Transverse colon (tissue), 4 donors: ENCODE measurements at regions not wholly inside any gene's neighbourhood (a gene's known extent, or its start where the extent isn't known, plus 50 kb on each side); places are given as distances from the start of the nearest gene placed in this dataset.

Source experiments
- EP300 ChIP-seq: sonication (generic); formaldehyde crosslinking; IDR thresholded peaks from one replicate; pipeline ENCODE4 v1.6.1; 2017; ENCODE audit warnings: antibody characterized with exemption, low read depth
- POLR2A ChIP-seq: fragments of 450-650 bp; IDR thresholded peaks from one replicate; pipeline ENCODE4 v1.6.1; 2016; ENCODE audit warnings: antibody characterized with exemption, mild to moderate bottlenecking, moderate library complexity
- POLR2AphosphoS5 ChIP-seq, 3 donors: sonication (generic); formaldehyde crosslinking; IDR thresholded peaks; one replicate each; pipeline ENCODE4 v1.6.1; 2016; ENCODE audit warnings: antibody characterized with exemption in 3 of 3
- TF ChIP-seq, protein P1 (sequence below), 5 experiments: fragments of 200-600 bp in 3 of 5; fragments of 450-650 bp in 2 of 5; sonication (generic) in 3 of 5; IDR thresholded peaks; 1 replicate in 2 of 5; 2 replicates in 3 of 5; pipeline ENCODE4 v1.5.1; 2016 to 2017; ENCODE audit warnings: antibody characterized with exemption in 5 of 5, inconsistent platforms in 3 of 5, mild to moderate bottlenecking in 2 of 5, moderate library complexity in 1 of 5

DNA sequence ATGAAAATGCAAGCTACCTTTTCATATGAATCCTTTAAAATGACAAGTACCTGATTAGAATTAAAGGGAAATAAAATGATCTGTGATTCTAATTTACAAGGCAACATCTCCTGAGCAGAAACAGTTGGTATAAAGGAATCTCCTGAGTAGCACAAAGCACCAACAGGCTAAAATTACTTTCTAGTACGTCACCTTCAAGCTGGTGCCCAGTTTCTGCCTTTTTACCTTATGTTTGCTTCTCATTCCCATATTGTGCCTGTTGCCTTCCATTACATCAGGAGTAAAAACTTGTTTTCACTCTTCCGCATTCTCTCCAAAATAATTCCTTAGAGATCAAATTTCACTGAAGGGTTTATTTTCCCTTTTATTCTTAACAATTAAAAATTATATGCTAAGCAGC lies 587.1 kb upstream of the KCND2 start:
- TF ChIP-seq, protein P1, sequence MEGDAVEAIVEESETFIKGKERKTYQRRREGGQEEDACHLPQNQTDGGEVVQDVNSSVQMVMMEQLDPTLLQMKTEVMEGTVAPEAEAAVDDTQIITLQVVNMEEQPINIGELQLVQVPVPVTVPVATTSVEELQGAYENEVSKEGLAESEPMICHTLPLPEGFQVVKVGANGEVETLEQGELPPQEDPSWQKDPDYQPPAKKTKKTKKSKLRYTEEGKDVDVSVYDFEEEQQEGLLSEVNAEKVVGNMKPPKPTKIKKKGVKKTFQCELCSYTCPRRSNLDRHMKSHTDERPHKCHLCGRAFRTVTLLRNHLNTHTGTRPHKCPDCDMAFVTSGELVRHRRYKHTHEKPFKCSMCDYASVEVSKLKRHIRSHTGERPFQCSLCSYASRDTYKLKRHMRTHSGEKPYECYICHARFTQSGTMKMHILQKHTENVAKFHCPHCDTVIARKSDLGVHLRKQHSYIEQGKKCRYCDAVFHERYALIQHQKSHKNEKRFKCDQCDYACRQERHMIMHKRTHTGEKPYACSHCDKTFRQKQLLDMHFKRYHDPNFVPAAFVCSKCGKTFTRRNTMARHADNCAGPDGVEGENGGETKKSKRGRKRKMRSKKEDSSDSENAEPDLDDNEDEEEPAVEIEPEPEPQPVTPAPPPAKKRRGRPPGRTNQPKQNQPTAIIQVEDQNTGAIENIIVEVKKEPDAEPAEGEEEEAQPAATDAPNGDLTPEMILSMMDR (IDR thresholded peaks at IDR 0.05) = no peak
- TF ChIP-seq POLR2A = no peak
- TF ChIP-seq POLR2AphosphoS5 (IDR thresholded peaks at IDR 0.05) = no peak
- TF ChIP-seq EP300 = no peak
